MG63 (cell line): ENCODE measurements at regions not wholly inside any gene's neighbourhood (a gene's known extent, or its start where the extent isn't known, plus 50 kb on each side); places are given as distances from the start of the nearest gene placed in this dataset.
A peak's percentile ranks its signal among the peaks of the same experiment; 100 is the strongest.
"Not testable (repeated sequence)": the region's sequence is repeated elsewhere in the genome, so short reads cannot be mapped to it uniquely, and the experiment has no call there.

Experiments
- DNase-seq: peaks from one replicate; pipeline ENCODE4 v3.0.0-alpha.2; 2020
- H3K27me3 ChIP-seq: fragments of 250-450 bp; sonication (Bioruptor Pico); 2 replicates; pipeline ENCODE4 v1.5.1; 2020; ENCODE audit warnings: mild to moderate bottlenecking, moderate library complexity
- H3K36me3 ChIP-seq: fragments of 250-450 bp; sonication (Bioruptor Pico); 2 replicates; pipeline ENCODE4 v1.5.1; 2020; ENCODE audit warnings: mild to moderate bottlenecking, moderate library complexity
- H3K4me3 ChIP-seq: fragments of 250-450 bp; sonication (Bioruptor Pico); 2 replicates; pipeline ENCODE4 v1.5.1; 2020; ENCODE audit warnings: mild to moderate bottlenecking, moderate library complexity
- H3K9me3 ChIP-seq: fragments of 250-450 bp; sonication (Bioruptor Pico); 2 replicates; pipeline ENCODE4 v1.5.1; 2020; ENCODE audit warnings: mild to moderate bottlenecking, moderate library complexity

DNA sequence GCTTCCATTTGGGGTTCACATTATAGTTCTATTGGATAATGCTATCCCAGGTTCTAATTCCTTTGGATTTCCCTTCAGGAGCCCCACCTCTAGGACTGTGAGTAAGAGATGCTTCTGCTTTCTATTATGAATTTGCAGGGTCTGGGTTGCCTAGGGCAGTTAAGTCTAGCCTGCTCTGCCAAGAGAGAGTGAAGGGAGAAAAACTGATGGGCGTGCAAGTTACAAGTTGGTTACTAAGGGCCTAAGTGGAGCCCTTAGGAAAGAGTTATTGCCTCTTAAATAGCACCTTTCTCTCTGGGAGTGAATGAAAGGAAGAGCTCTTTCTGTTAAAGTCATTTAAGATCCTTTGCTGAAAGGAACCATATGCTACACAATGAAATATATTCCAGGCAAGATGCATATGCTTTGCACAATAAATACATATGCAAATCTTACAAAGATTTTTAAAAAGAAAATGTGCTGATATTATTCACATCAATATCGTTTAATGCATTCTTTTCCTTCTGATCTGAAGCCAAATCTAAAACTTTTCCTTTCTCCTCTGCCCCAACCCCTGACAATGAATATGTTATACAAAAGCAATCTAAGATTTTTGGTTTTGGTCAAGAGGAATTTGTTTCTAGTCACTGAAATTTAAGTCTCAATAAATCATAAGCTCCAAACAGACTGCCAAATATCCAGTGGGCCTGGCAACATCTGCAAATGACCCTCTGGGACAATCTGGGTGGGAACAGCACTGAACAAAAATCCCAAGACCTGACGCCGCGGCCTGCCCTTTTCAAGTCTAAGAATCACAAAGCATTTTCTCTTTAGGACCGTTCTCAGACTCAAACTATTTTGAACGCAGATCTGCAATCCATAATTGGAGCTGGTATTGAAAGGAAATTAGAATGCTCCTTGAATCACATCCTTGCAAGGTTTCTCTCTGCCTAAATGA, 586.7 kb downstream of the ETNK1 start:
- H3K4me3 ChIP-seq = no peak overlapping the region
- peaks cover 2% of the 10 kb centered on the region; the same call in 1 of the 2 replicates for H3K9me3 ChIP-seq
- H3K36me3 ChIP-seq = no peaks in the 10 kb centered on the region
- no peak for DNase-seq
- H3K27me3 ChIP-seq = no peaks in the 10 kb centered on the region

DNA sequence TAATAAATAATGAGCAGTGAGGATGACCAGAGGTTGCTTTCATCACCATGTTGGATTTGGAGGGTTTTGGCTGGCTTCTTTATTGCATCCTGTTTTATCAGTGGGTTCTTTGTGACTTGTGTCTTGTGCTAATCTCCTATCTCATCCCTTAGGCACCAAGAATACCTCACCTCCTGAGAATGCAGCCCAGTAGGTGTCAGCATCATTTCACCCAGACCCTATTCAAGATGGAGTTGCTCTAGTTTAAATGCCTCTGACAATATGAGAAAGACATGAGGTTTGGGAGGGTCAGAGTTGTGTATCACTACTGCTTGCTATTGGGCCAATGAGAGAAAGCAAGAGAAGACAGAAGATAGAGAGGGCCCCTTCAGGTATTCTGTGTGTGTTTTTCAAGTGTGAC, 592.2 kb downstream of the ETNK1 start:
- Histone ChIP-seq H3K4me3 (no peak overlapping the region), H3K9me3 (peaks cover 2% of the 10 kb centered on the region; the same call in 1 of the 2 replicates)
- DNase-seq = no peak

DNA sequence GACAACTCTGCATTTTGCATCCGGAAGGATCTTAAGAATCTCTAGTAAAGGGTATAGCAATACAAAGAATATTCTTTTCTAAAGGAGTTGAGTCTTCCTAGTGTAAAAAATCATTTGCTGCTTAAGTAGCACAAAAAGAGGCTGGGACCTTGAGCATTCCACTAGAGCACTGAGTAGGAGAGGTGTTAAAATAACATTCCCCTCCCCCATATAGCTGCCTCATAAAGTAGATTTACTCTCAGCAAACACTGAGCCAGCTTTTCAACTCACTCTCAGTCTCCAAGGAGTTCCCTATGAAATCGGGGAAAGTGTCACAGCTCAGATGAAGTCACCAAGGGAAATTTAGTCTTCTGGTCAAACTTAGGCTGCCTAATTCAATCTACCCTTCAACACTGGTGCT, 592.7 kb downstream of the ETNK1 start:
- no peak for DNase-seq
- H3K9me3 ChIP-seq = peaks cover 2% of the 10 kb centered on the region; the same call in 1 of the 2 replicates
- no peaks in the 10 kb centered on the region for H3K36me3 ChIP-seq
- no peaks in the 10 kb centered on the region for H3K27me3 ChIP-seq
- no peak overlapping the region for H3K4me3 ChIP-seq

More for the DNA sequence above, 592.2 kb downstream of the ETNK1 start:
- no peaks in the 10 kb centered on the region for H3K36me3 ChIP-seq
- H3K27me3 ChIP-seq = no peaks in the 10 kb centered on the region

DNA sequence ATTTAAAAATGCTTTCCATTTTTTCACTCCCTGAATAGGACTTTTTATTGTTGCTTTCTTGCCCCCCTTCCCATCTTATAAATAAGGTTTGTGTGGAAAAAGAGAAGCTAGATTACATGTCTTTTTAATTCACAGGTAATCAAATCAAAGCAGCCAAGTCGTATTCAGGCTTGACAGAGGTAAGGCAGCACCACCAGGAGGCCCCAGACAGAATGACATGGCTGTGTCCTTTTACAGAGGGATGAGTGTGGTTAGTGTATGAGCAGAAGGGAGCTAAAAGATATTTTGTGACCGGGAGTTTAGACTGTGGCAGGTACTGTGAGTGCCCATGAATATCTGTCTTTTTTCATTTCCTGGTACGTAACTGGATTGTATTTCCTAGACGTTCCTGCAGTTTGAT, 596.1 kb downstream of the ETNK1 start:
- no peak for DNase-seq
- H3K27me3 ChIP-seq = no peaks in the 10 kb centered on the region
- H3K9me3 ChIP-seq = no peaks in the 10 kb centered on the region
- H3K4me3 ChIP-seq = no peak overlapping the region
- H3K36me3 ChIP-seq = no peaks in the 10 kb centered on the region

DNA sequence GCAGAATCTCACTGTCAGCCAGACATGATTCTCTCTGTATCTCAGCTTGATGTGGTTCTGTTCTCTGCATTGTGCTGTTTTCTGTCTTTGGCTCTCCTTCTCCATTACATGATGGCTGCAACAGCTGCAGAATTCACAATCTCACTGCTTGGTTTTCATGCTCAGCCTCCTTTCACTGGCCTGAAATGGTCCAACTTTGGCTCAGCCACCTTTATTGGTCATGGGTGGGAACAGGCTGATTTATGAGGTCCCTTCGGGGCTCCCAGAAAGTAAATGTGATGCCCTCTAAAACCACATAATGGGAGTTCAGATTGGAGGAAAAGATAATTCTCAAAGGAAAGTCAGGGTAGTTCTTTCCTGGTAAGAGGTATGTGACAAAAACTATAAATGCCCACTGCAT, 597.0 kb downstream of the ETNK1 start:
- no peaks in the 10 kb centered on the region for H3K27me3 ChIP-seq
- no peak for DNase-seq
- no peaks in the 10 kb centered on the region for H3K9me3 ChIP-seq
- H3K4me3 ChIP-seq = no peak overlapping the region
- H3K36me3 ChIP-seq = no peaks in the 10 kb centered on the region

DNA sequence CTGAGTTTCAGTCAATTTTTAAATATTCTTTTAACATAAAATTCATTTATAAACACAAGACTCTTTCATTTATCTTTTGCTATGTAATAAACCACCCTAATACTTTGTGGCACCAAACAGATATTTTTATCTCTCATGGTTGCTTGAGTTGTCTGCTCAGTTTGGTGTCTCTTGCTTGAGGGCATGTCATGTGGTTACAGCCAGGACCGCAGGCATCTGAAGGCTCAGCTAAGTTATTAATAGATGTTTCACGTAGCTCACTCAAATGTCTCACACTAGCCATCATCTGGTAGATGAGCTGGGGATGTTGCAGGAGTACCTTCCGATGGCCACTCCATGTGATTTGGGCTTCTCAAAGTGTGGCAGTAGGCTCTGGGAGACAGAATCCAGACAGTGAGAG, 597.8 kb downstream of the ETNK1 start:
- DNase-seq = no peak
- H3K27me3 ChIP-seq = no peaks in the 10 kb centered on the region
- H3K9me3 ChIP-seq = no peaks in the 10 kb centered on the region
- no peak overlapping the region for H3K4me3 ChIP-seq
- H3K36me3 ChIP-seq = no peaks in the 10 kb centered on the region

DNA sequence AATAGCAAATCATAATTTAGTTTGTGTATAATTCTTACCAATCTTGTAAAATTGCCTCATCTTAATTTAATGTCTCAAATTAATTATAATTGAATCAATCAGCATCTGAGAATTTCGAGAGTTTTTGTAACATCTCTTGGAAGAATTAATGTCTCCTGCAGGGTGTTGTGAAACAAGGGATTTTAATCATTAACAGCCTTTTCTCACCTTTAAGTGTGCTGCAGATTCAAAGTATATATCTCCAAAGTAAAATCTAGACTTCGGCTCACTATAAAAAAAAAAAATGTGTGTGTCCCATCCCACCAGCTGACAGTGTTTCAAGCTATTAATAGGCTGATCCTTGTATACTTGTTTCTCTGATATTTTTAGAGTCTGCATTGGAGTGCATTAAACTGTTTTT, 603.1 kb downstream of the ETNK1 start:
- no peak for DNase-seq
- H3K36me3 ChIP-seq = no peaks in the 10 kb centered on the region
- H3K9me3 ChIP-seq = no peaks in the 10 kb centered on the region
- no peak overlapping the region for H3K4me3 ChIP-seq
- no peaks in the 10 kb centered on the region for H3K27me3 ChIP-seq

DNA sequence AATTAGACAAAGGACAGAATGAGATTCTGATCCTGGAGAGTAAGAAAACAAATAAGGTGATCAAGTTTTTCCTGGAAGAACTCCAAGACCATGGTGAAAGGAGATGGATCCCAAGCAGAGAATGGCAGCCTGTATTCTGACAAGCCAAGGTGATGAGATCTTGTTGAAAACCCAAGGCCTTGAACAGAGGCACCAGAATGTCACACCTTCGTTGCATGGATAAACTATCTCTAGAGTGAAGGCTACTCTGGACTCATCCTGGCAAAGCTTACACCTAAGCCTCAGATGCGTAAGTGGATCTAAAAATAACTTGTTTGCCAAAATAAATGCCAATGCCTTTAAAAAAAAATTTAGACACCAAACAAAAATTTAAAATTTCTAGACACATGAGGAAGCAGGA, 605.9 kb downstream of the ETNK1 start:
- no peak for DNase-seq
- no peaks in the 10 kb centered on the region for H3K27me3 ChIP-seq
- no peaks in the 10 kb centered on the region for H3K9me3 ChIP-seq
- no peak overlapping the region for H3K4me3 ChIP-seq
- no peaks in the 10 kb centered on the region for H3K36me3 ChIP-seq

DNA sequence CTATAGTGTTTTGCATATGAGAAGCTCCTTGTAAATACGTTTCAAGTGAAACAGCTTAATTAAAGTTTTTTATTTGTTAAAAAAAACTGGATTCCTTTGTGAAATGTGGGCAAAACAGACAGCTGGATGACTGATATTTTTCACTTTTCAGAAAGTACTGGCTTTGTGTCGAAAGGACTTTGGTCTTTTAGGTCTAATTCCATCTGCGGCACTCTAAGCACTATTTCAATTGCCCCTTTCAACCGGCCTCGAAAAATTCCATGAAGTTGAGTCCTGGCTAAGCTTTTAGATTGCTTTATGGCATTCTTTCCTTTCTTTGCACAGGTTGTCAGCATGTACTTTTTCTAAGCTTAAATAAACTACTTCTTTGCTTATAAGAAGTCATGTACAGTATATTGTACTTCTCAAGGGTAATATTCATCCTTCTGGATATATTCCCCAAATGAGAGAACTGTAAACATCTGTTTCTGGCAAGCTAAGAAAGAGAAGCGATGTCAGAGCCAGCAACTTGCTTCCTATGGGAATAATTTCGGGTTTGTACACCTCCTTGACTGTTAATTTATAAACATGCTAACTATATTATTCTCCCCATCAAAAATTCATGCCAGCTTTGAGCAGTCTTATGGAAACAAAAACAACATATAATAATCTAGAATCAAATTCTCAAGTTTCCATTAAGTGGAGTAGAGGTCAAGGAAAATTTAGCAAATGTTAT, 611.3 kb downstream of the ETNK1 start:
- Histone ChIP-seq H3K9me3 (no peaks in the 10 kb centered on the region), H3K36me3 (no peaks in the 10 kb centered on the region), H3K27me3 (no peaks in the 10 kb centered on the region), H3K4me3 (no peak overlapping the region)
- DNase-seq = no peak

DNA sequence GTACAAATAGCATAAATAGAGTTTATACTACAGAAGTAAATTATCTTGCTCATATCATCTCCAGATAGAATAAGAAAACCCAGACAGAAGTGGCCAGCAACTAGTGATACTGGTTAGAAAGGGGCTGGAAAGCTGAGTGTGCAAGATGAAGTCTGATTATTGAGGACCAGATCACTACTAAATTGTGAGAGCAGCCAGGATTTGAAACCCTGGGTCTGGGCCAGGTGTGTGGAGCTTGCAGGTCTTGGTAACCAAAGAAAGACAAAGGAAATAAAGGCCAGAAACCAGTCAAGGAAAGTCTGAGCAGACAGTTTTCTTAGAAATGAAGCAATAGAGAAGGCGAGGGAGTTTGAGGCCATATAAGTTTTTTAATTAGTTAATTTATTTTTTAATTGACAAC, 611.8 kb downstream of the ETNK1 start:
- H3K4me3 ChIP-seq = no peak overlapping the region
- H3K9me3 ChIP-seq = no peaks in the 10 kb centered on the region
- no peaks in the 10 kb centered on the region for H3K27me3 ChIP-seq
- no peaks in the 10 kb centered on the region for H3K36me3 ChIP-seq
- no peak for DNase-seq

DNA sequence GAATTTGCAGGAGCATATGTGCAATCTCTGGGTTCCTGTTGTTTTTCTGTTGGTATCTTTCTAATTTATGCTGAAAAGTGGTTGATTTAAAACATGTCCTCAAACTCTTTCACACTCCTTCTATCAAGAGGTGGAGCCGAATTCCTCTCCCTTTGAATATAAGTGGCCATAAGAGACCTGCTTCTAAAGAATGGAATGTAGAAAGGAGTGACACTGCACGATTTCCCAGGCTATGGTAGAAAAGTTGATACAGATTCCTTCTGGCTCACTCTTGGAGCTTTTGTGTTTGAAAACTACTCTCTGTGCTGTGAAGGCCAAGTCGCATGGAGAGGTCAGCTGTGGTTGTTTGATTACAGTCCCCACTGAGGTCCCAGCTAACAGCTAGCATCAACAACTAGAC, 613.2 kb downstream of the ETNK1 start:
- H3K36me3 ChIP-seq = no peaks in the 10 kb centered on the region
- H3K4me3 ChIP-seq = no peak overlapping the region
- DNase-seq = no peak
- H3K27me3 ChIP-seq = no peaks in the 10 kb centered on the region
- H3K9me3 ChIP-seq = no peaks in the 10 kb centered on the region

DNA sequence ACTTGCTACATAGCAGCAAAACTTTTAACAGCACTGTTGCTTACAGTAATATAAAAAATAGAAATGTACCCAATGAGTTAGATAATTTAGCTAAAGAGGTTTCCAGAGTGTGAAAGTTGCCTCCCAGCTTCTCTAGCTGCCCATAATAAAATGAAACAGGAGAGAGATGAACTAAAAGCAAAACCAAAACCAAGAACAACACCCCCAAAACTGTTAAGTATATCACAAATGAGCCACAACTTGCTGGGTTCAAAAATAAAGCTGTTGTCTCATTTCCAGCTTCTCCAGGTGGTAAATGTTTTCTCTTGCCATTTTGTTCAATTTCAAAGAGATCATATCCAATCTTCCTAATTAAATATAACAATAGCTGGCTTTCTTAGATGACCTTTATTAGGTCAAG, 614.0 kb downstream of the ETNK1 start:
- no peaks in the 10 kb centered on the region for H3K27me3 ChIP-seq
- no peaks in the 10 kb centered on the region for H3K9me3 ChIP-seq
- H3K4me3 ChIP-seq = no peak overlapping the region
- DNase-seq = no peak
- H3K36me3 ChIP-seq = no peaks in the 10 kb centered on the region

DNA sequence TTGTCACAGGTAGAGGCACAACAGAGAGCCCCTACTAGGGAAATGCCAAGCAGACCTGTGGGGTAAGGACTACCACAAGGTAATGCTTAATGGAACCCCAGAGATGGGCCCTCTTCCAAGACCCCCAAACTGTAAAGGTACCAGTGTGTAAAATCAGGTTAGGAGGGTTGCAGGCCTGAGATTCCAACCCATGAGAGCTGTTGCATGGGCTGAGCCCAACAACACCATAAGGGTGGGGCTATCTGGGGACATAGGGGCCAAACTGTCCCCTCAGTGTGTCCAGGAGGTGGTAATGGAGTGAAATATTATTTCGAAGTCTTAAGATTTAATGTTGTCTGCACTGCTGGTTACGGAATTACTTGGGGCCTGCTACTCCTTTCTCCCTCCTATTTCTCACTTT, 620.2 kb downstream of the ETNK1 start:
- DNase-seq = no peak
- no peaks in the 10 kb centered on the region for H3K36me3 ChIP-seq
- no peaks in the 10 kb centered on the region for H3K9me3 ChIP-seq
- no peaks in the 10 kb centered on the region for H3K27me3 ChIP-seq
- H3K4me3 ChIP-seq = no peak overlapping the region

DNA sequence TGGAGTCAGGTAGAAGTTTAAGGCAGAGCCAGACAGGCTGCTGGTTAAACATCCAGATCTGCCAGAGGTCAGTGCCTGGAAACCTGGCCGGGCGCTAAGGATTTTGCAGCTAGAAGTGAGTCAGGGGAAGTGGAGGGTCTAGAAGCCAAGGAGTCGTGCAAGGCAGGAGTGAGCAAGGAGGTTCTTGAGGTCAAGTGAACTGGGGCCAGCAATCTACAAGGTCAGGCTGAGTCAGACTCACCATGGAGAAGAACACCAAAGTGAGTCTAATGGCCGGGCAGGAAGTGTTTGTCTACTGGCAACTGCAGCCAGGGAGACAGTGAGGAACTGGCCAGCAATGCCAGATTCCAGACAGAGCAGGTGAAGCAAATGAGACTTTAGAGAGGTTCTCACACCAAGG, 628.2 kb downstream of the ETNK1 start:
- no peaks in the 10 kb centered on the region for H3K9me3 ChIP-seq
- no peaks in the 10 kb centered on the region for H3K36me3 ChIP-seq
- DNase-seq = peak; percentile 67
- no peak overlapping the region for H3K4me3 ChIP-seq
- H3K27me3 ChIP-seq = no peaks in the 10 kb centered on the region

DNA sequence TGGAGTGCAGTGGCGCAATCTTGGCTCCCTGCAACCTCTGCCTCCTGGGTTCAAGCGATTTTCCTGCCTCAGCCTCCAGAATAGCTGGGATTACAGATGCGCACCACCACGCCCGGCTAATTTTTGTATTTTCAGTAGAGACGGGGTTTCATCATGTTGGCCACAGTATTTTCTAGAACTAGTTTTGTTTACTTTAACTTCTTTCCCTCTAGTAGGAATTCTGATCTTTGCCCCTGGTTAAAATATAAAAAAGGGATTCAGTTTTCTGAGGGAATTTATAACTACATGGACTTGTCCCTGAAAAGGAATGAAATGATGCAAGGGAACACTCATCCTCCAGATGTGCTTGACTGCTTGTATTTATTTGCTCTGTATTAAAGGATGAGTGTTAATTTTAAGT, 628.9 kb downstream of the ETNK1 start:
- H3K36me3 ChIP-seq, DNase-seq, H3K9me3 ChIP-seq, H3K4me3 ChIP-seq, H3K27me3 ChIP-seq: not testable (repeated sequence)

DNA sequence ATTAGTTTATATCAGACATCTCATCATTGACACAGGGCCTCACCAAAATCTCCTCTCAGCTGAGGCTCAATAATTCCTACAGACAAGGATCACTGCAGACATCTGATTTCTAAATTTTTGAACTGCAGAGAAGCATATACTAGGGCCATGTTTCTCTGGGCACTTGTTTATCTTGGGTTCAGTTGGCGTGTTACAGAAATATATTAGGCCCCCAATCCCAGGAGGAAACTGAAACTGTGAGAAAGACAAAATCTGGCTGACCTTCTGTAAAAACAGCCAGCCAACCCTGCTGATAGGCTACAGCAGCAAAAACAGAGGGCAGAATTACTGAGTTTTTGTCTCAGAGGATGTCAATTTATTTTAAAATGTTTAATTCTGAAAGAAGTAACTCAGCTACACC, 634.6 kb downstream of the ETNK1 start:
- Histone ChIP-seq H3K4me3 (no peak overlapping the region), H3K9me3 (no peaks in the 10 kb centered on the region; the same call in 1 of the 2 replicates), H3K27me3 (no peaks in the 10 kb centered on the region), H3K36me3 (no peaks in the 10 kb centered on the region)
- no peak for DNase-seq

DNA sequence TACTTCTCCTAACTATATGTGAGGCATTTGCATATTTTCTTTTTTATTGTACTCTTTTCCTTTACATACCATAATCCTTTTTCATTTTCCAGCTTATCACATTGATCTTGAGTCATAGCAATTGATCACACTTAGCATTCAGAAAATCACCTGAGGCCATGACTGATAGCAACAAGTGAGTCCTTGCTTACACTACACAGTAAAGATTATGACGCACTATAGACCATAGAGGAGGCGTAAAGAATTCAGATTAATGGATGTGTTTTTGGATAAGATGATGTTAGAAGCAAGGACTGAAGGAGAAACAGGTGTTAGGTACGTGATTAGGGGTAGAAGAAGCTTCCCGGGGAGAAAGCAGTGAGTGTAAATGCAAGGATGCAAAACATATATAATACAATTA, 637.7 kb downstream of the ETNK1 start:
- Histone ChIP-seq H3K4me3 (no peak overlapping the region), H3K36me3 (no peaks in the 10 kb centered on the region), H3K27me3 (no peaks in the 10 kb centered on the region), H3K9me3 (no peaks in the 10 kb centered on the region; the same call in 1 of the 2 replicates)
- no peak for DNase-seq

DNA sequence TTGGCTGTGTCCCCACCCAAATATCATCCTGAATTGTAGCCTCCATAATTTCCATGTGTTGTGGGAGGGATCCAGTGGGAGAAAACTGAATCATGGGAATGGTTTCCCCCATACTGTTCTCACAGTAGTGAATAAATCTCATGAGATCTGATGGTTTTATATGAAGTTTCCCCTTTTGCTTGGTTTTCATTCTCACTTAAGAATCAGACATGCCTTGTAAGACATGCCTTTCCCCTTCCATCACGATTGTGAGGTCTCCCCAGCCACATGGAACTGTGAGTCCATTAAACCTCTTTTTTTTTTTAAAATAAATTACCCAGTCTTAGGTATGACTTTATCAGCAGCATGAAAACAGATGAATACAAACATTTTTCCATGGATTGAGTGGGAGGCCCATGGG, 652.9 kb downstream of the ETNK1 start:
- Histone ChIP-seq H3K36me3 (no peaks in the 10 kb centered on the region), H3K9me3 (no peaks in the 10 kb centered on the region), H3K27me3 (no peaks in the 10 kb centered on the region; the same call in 1 of the 2 replicates), H3K4me3 (no peak overlapping the region)
- DNase-seq = no peak
